ENCODE measurements at regions not wholly inside any gene's neighbourhood (a gene's known extent, or its start where the extent isn't known, plus 50 kb on each side); places are given as distances from the start of the nearest gene placed in this dataset.

- no CpG with 5 or more reads among the region's 1 CpG for WGBS, 2 donors (ENCODE audit: extremely low coverage in 2 of 2, insufficient read length in 2 of 2, insufficient replicate concordance in 1 of 2)
- no peak overlapping the region for H2AFZ ChIP-seq (ENCODE audit: low read length)
- H3K23ac ChIP-seq (ENCODE audit: low read depth, low read length, poor library complexity): no peak overlapping the region
- no peaks in the 10 kb centered on the region for H3K27me3 ChIP-seq (ENCODE audit: control insufficient read depth in 3 of 3, insufficient read depth in 3 of 3, low read depth in 1 of 3, low read length in 3 of 3)
- H2BK15ac ChIP-seq (ENCODE audit: low read length): no peak overlapping the region
- H3K9ac ChIP-seq (ENCODE audit: low read depth, low read length, poor library complexity): no peak overlapping the region
- no peak overlapping the region for H2AK5ac ChIP-seq (ENCODE audit: low read depth, low read length)
- peaks cover 0 to 3% of the 10 kb centered on the region in 2 donors for H3K36me3 ChIP-seq (replicated peaks in 1 of 2; ENCODE audit: control insufficient read depth in 2 of 2, insufficient read depth in 2 of 2, low read length in 2 of 2)
- H3K4me2 ChIP-seq (ENCODE audit: insufficient read depth, low read length, poor library complexity, severe bottlenecking): no peak overlapping the region
- H2BK120ac ChIP-seq (ENCODE audit: low read depth, low read length): no peak overlapping the region
- no peak overlapping the region for H3K4me3 ChIP-seq (ENCODE audit: low read length in 2 of 2)
- H4K8ac ChIP-seq (ENCODE audit: low read depth, low read length): no peak overlapping the region
- no peak overlapping the region for H4K91ac ChIP-seq (ENCODE audit: low read depth, low read length, poor library complexity)
- H2BK12ac ChIP-seq (ENCODE audit: low read length): no peak overlapping the region
- peaks cover 6 to 9% of the 10 kb centered on the region in 2 donors for H3K9me3 ChIP-seq (replicated peaks in 1 of 2; ENCODE audit: control insufficient read depth in 2 of 2, insufficient read depth in 1 of 2, low read depth in 1 of 2, low read length in 2 of 2)
- H3K14ac ChIP-seq (ENCODE audit: low read length): no peak overlapping the region
- H3K27ac ChIP-seq (replicated peaks; ENCODE audit: low read length): no peak overlapping the region
- DNase-seq (ENCODE audit: low spot score): no peak
- no peak overlapping the region for H2BK5ac ChIP-seq (ENCODE audit: low read length)
- no peak overlapping the region for H3K18ac ChIP-seq (ENCODE audit: low read length)
- H3K4me1 ChIP-seq (ENCODE audit: control insufficient read depth in 2 of 2, insufficient read depth in 1 of 2, low read depth in 1 of 2, low read length in 2 of 2): no peaks in the 10 kb centered on the region
- no peaks in the 10 kb centered on the region for H3K79me1 ChIP-seq (ENCODE audit: low read depth, low read length)
- H3K4ac ChIP-seq (ENCODE audit: low read length): no peak overlapping the region
Measured at GRCh38 chr18:39305766-39306165, 1740.2 kb upstream of the CELF4 start.

- H2BK5ac ChIP-seq (ENCODE audit: low read length): no peak overlapping the region
- no peak overlapping the region for H3K14ac ChIP-seq (ENCODE audit: low read length)
- DNase-seq (ENCODE audit: low spot score): no peak
- no peak overlapping the region for H4K91ac ChIP-seq (ENCODE audit: low read depth, low read length, poor library complexity)
- H3K18ac ChIP-seq (ENCODE audit: low read length): no peak overlapping the region
- no peaks in the 10 kb centered on the region for H3K79me1 ChIP-seq (ENCODE audit: low read depth, low read length)
- H4K8ac ChIP-seq (ENCODE audit: low read depth, low read length): no peak overlapping the region
- H3K4me2 ChIP-seq (ENCODE audit: insufficient read depth, low read length, poor library complexity, severe bottlenecking): no peak overlapping the region
- H2BK12ac ChIP-seq (ENCODE audit: low read length): no peak overlapping the region
- H3K27ac ChIP-seq (replicated peaks; ENCODE audit: low read length): no peak overlapping the region
- H3K4ac ChIP-seq (ENCODE audit: low read length): no peak overlapping the region
- H3K27me3 ChIP-seq (ENCODE audit: control insufficient read depth in 3 of 3, insufficient read depth in 3 of 3, low read depth in 1 of 3, low read length in 3 of 3): no peaks in the 10 kb centered on the region
- no peak overlapping the region for H3K4me3 ChIP-seq (ENCODE audit: low read length in 2 of 2)
- no peaks in the 10 kb centered on the region for H3K9me3 ChIP-seq (replicated peaks in 1 of 2; ENCODE audit: control insufficient read depth in 2 of 2, insufficient read depth in 1 of 2, low read depth in 1 of 2, low read length in 2 of 2)
- no peaks in the 10 kb centered on the region for H3K4me1 ChIP-seq (ENCODE audit: control insufficient read depth in 2 of 2, insufficient read depth in 1 of 2, low read depth in 1 of 2, low read length in 2 of 2)
- H2AFZ ChIP-seq (ENCODE audit: low read length): no peak overlapping the region
- no peaks in the 10 kb centered on the region for H3K36me3 ChIP-seq (replicated peaks in 1 of 2; ENCODE audit: control insufficient read depth in 2 of 2, insufficient read depth in 2 of 2, low read length in 2 of 2)
- no peak overlapping the region for H3K23ac ChIP-seq (ENCODE audit: low read depth, low read length, poor library complexity)
- no peak overlapping the region for H3K9ac ChIP-seq (ENCODE audit: low read depth, low read length, poor library complexity)
- H2BK15ac ChIP-seq (ENCODE audit: low read length): no peak overlapping the region
- H2AK5ac ChIP-seq (ENCODE audit: low read depth, low read length): no peak overlapping the region
- H2BK120ac ChIP-seq (ENCODE audit: low read depth, low read length): no peak overlapping the region
Measured at GRCh38 chr18:39302481-39302880, 1736.9 kb upstream of the CELF4 start.

- H3K4ac ChIP-seq (ENCODE audit: low read length): no peak overlapping the region
- H3K9ac ChIP-seq (ENCODE audit: low read depth, low read length, poor library complexity): no peak overlapping the region
- H3K4me1 ChIP-seq (ENCODE audit: control insufficient read depth in 2 of 2, insufficient read depth in 1 of 2, low read depth in 1 of 2, low read length in 2 of 2): no peaks in the 10 kb centered on the region
- no peak overlapping the region for H4K91ac ChIP-seq (ENCODE audit: low read depth, low read length, poor library complexity)
- no CpG with 5 or more reads among the region's 4 CpGs for WGBS, 2 donors (ENCODE audit: extremely low coverage in 2 of 2, insufficient read length in 2 of 2, insufficient replicate concordance in 1 of 2)
- H3K79me1 ChIP-seq (ENCODE audit: low read depth, low read length): no peaks in the 10 kb centered on the region
- no peaks in the 10 kb centered on the region for H3K27me3 ChIP-seq (ENCODE audit: control insufficient read depth in 3 of 3, insufficient read depth in 3 of 3, low read depth in 1 of 3, low read length in 3 of 3)
- no peak overlapping the region for H2AK5ac ChIP-seq (ENCODE audit: low read depth, low read length)
- no peaks in the 10 kb centered on the region for H3K9me3 ChIP-seq (replicated peaks in 1 of 2; ENCODE audit: control insufficient read depth in 2 of 2, insufficient read depth in 1 of 2, low read depth in 1 of 2, low read length in 2 of 2)
- no peak overlapping the region for H3K4me2 ChIP-seq (ENCODE audit: insufficient read depth, low read length, poor library complexity, severe bottlenecking)
- H2BK15ac ChIP-seq (ENCODE audit: low read length): no peak overlapping the region
- no peaks in the 10 kb centered on the region for H3K36me3 ChIP-seq (replicated peaks in 1 of 2; ENCODE audit: control insufficient read depth in 2 of 2, insufficient read depth in 2 of 2, low read length in 2 of 2)
- H3K27ac ChIP-seq (replicated peaks; ENCODE audit: low read length): no peak overlapping the region
- no peak overlapping the region for H2BK5ac ChIP-seq (ENCODE audit: low read length)
- no peak for DNase-seq (ENCODE audit: low spot score)
- H3K14ac ChIP-seq (ENCODE audit: low read length): no peak overlapping the region
- no peak overlapping the region for H3K23ac ChIP-seq (ENCODE audit: low read depth, low read length, poor library complexity)
- no peak overlapping the region for H2AFZ ChIP-seq (ENCODE audit: low read length)
- H2BK120ac ChIP-seq (ENCODE audit: low read depth, low read length): no peak overlapping the region
- H3K18ac ChIP-seq (ENCODE audit: low read length): no peak overlapping the region
- H4K8ac ChIP-seq (ENCODE audit: low read depth, low read length): no peak overlapping the region
- no peak overlapping the region for H3K4me3 ChIP-seq (ENCODE audit: low read length in 2 of 2)
- no peak overlapping the region for H2BK12ac ChIP-seq (ENCODE audit: low read length)
Measured at GRCh38 chr18:39299152-39299551, 1733.6 kb upstream of the CELF4 start.

- no peak overlapping the region for H2AK5ac ChIP-seq (ENCODE audit: low read depth, low read length)
- DNase-seq (ENCODE audit: low spot score): no peak
- H3K79me1 ChIP-seq (ENCODE audit: low read depth, low read length): no peaks in the 10 kb centered on the region
- no peak overlapping the region for H2AFZ ChIP-seq (ENCODE audit: low read length)
- no peak overlapping the region for H2BK15ac ChIP-seq (ENCODE audit: low read length)
- no peak overlapping the region for H2BK5ac ChIP-seq (ENCODE audit: low read length)
- no peak overlapping the region for H3K18ac ChIP-seq (ENCODE audit: low read length)
- no peaks in the 10 kb centered on the region for H3K9me3 ChIP-seq (replicated peaks in 1 of 2; ENCODE audit: control insufficient read depth in 2 of 2, insufficient read depth in 1 of 2, low read depth in 1 of 2, low read length in 2 of 2)
- H3K27ac ChIP-seq (replicated peaks; ENCODE audit: low read length): no peak overlapping the region
- no CpG with 5 or more reads among the region's 1 CpG for WGBS, 2 donors (ENCODE audit: extremely low coverage in 2 of 2, insufficient read length in 2 of 2, insufficient replicate concordance in 1 of 2)
- H3K27me3 ChIP-seq (ENCODE audit: control insufficient read depth in 3 of 3, insufficient read depth in 3 of 3, low read depth in 1 of 3, low read length in 3 of 3): no peaks in the 10 kb centered on the region
- no peak overlapping the region for H3K4ac ChIP-seq (ENCODE audit: low read length)
- no peak overlapping the region for H3K9ac ChIP-seq (ENCODE audit: low read depth, low read length, poor library complexity)
- no peak overlapping the region for H3K4me2 ChIP-seq (ENCODE audit: insufficient read depth, low read length, poor library complexity, severe bottlenecking)
- H3K14ac ChIP-seq (ENCODE audit: low read length): no peak overlapping the region
- H4K8ac ChIP-seq (ENCODE audit: low read depth, low read length): no peak overlapping the region
- no peak overlapping the region for H3K4me3 ChIP-seq (ENCODE audit: low read length in 2 of 2)
- H4K91ac ChIP-seq (ENCODE audit: low read depth, low read length, poor library complexity): no peak overlapping the region
- no peak overlapping the region for H2BK12ac ChIP-seq (ENCODE audit: low read length)
- no peak overlapping the region for H3K23ac ChIP-seq (ENCODE audit: low read depth, low read length, poor library complexity)
- H2BK120ac ChIP-seq (ENCODE audit: low read depth, low read length): no peak overlapping the region
- H3K36me3 ChIP-seq (replicated peaks in 1 of 2; ENCODE audit: control insufficient read depth in 2 of 2, insufficient read depth in 2 of 2, low read length in 2 of 2): no peaks in the 10 kb centered on the region
- H3K4me1 ChIP-seq (ENCODE audit: control insufficient read depth in 2 of 2, insufficient read depth in 1 of 2, low read depth in 1 of 2, low read length in 2 of 2): no peaks in the 10 kb centered on the region
Measured at GRCh38 chr18:39297225-39297624, 1731.6 kb upstream of the CELF4 start.

All from neuronal stem cell (in vitro differentiated cells).